ENCODE measurements at regions not wholly inside any gene's neighbourhood (a gene's known extent, or its start where the extent isn't known, plus 50 kb on each side); places are given as distances from the start of the nearest gene placed in this dataset.

DNA sequence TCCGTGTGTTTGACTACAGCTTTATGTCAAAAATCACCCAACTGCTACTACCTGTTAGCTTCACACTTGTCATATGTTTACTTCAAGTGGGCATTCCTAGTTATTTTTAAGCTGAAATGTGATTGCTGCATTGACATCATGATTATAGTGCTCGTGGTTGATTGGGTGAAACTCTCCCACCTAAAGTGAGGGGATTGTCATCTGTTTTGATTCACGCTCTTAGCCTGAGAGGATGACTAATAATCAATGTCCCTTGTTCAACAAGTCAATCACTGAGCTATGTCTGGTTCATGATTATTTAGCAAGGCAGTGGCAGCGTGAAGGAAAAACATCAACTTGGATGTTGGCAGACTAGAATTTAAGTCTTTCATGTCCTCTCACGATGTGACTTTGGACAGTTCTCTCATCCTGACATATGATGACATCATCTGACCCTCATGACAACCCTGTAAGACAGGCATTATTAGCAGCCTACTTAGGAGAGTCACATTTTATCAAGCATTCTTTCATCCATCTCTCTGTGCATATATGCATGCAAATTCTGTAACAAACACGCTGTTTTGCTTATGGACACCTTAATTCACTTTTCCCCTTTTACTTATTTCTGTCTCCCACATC is 352.6 kb upstream of the ZMIZ1 start:
- no peak for DNase-seq
- intact Hi-C loops (cut with DNase I) = no loop called here

DNA sequence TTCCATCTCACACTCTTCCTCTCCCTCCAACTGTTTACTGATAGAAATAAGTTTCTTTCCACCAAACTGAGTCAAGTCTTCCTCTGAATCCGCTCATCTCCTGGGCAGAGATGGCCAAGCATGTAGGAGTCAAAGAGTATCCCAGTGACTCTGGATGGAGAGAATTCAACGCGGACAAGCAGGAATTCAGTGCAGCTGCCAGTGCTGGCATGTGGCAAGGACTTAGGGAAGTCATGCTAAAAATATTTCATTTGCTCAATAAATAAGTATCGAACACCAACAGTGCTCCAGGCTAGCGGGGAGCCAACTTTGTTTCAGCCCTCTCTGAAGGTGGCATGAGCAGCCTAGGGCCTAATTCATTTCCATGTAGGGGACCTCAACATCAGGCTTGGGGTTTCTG is 351.6 kb upstream of the ZMIZ1 start:
- intact Hi-C loops (cut with DNase I) = no loop called here
- no peak for DNase-seq

DNA sequence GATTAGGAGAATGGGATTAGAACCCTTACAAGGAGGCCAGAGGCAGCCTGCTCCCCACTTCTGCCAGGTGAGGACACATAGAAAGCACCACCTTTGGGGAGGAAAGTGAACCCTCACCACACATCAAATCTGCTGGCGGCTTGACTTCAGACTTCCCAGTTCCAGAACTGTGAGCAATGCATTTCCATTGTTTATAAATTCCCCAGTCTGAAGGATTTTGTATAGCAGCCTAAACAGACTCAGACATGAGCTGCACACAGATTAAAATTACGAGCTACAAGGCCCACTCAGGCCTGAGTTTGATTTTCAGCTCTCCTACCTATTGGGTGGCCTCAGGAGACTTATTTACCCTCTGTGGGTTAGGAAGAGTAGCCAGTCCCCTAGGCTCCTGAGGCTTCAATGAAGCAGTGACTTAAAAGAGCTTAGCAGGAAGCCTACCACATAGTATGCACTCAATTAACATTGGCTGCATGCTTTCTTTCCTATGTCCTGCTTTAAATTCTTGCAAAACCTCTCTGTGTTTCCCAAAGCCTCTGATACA is 350.7 kb upstream of the ZMIZ1 start:
- intact Hi-C loops (cut with DNase I) = no loop called here
- no peak for DNase-seq

DNA sequence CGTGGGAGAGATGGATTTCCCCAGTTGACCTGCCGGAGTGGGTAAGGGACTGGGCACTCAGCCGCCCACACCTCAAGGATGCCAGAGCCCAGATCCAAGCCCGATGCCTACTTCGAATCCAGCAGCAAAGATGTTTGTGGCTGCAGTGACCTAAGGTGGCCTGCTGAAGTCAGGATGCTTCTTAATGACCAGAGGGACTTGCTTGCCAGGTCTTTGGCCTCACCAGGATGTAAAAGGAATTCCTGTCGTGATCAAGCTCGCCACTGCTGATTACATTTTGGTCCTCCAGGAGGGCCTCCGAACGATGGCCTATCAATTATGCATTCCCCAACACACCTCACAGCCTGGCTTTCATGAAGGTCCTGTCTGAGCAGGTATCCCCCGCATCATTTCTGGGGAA is 349.5 kb upstream of the ZMIZ1 start:
- no peak for DNase-seq

GRCh38 chr10:78720091-78720490 is 348.7 kb upstream of the ZMIZ1 start:
- intact Hi-C loops (cut with DNase I) = no loop called here
- peak in 1 of 10 donors; percentile 42 for DNase-seq

More for the DNA sequence above, 349.5 kb upstream of the ZMIZ1 start:
- intact Hi-C loops (cut with DNase I) = no loop called here

GRCh38 chr10:78721231-78721630 is 347.5 kb upstream of the ZMIZ1 start:
- intact Hi-C loops (cut with DNase I) = no loop called here

GRCh38 chr10:78724846-78725245 is 343.9 kb upstream of the ZMIZ1 start:
- DNase-seq = no peak
- intact Hi-C loops (cut with DNase I) = no loop called here

More at GRCh38 chr10:78721231-78721630, 347.5 kb upstream of the ZMIZ1 start:
- DNase-seq = no peak

- intact Hi-C loops (cut with DNase I) = no loop called here
- DNase-seq = no peak
Measured at GRCh38 chr10:78726171-78726570, 342.6 kb upstream of the ZMIZ1 start.

DNA sequence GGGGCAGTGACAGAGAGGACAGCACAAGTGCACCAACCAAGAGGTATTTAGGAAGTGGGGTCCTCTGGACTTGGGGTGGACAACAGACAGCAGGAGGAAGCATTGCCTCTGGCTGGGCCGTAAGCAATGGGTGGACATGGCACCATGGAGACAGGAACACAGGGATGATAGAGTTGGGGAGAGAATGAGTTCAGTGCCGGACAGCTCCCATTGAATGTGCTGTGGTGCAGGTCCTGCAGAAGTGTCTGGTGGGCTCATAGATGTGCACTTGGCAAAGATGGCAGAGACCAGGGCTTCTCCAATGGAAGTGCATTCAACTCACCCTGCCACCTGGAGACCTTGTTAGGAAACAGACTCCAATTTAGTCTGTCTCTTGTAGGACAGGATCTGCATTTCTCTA is 341.5 kb upstream of the ZMIZ1 start:
- intact Hi-C loops (cut with DNase I) = no loop called here
- no peak for DNase-seq

GRCh38 chr10:78727728-78728127 is 341.0 kb upstream of the ZMIZ1 start:
- intact Hi-C loops (cut with DNase I) = no loop called here
- no peak for DNase-seq

GRCh38 chr10:78728176-78728575 is 340.6 kb upstream of the ZMIZ1 start:
- DNase-seq = no peak
- intact Hi-C loops (cut with DNase I) = no loop called here

- no peak for DNase-seq
- intact Hi-C loops (cut with DNase I) = no loop called here
Measured at GRCh38 chr10:78729366-78729765, 339.4 kb upstream of the ZMIZ1 start.

DNA sequence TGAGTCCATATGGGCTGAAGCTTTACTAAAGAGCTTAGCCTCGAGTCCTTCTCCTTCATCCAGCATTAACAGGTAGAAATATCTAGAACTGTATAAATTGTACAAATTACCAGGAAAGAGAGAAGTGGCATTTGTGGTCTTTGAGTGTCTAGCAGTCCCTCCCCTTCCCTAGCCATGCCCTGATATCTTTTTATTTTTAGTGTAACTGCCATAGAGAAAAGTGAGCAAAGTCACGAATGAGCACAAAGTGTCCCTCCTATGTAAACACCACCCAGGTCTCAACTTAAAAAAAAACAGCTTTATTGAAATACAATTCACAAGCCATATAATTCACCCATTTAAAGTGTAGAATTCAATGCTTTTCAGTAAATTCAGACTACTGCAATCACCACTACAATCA is 339.0 kb upstream of the ZMIZ1 start:
- intact Hi-C loops (cut with DNase I) = no loop called here
- DNase-seq = no peak

DNA sequence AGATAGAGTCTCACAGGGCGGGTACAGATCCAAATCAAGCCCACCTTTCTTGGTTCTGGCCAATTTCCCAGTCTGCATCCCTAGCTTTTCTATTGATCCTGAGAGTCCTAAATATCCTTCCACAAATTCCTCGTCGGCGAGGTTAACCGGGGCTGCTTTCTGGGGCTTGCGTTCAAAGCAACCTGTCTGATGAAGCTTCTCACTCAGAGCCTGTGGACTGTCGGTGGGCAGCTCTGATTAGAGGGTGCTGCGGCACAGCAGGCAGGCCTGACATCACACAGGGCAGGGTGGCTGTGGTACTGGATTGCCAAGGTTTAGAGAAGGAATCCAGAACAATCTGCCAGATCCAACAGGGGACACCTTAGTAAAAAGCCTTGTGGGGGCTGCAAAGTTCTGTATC is 338.0 kb upstream of the ZMIZ1 start:
- intact Hi-C loops (cut with DNase I) = no loop called here
- DNase-seq = peak in 1 of 10 donors; percentile 52

DNA sequence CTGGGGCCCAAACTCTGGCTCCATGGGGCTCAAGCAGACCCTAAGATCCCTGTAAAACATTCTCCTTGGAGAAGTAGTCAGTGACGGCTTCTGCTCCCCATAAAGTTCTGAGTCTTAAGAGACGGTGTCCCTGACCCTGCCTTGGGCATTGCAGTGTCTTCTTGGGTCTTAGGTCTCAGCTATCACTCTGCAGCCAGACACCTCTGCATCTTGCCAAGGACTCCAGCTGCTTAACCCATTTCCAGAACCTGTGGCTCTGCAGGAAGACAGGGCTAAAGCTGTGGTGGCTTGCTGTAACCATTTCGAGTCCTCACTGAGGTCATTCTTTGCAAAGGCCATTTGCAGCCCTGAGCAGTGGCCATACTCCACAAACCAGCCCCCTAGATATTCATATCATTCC is 337.1 kb upstream of the ZMIZ1 start:
- intact Hi-C loops (cut with DNase I) = no loop called here
- no peak for DNase-seq

- peak in 1 of 10 donors; percentile 68 for DNase-seq
- intact Hi-C loops (cut with DNase I) = no loop called here
Measured at GRCh38 chr10:78732381-78732780, 336.4 kb upstream of the ZMIZ1 start.

GRCh38 chr10:78736926-78737630 is 331.7 kb upstream of the ZMIZ1 start:
- intact Hi-C loops (cut with DNase I) = no loop called here
- DNase-seq = peak in 1 of 10 donors; percentile 52

DNA sequence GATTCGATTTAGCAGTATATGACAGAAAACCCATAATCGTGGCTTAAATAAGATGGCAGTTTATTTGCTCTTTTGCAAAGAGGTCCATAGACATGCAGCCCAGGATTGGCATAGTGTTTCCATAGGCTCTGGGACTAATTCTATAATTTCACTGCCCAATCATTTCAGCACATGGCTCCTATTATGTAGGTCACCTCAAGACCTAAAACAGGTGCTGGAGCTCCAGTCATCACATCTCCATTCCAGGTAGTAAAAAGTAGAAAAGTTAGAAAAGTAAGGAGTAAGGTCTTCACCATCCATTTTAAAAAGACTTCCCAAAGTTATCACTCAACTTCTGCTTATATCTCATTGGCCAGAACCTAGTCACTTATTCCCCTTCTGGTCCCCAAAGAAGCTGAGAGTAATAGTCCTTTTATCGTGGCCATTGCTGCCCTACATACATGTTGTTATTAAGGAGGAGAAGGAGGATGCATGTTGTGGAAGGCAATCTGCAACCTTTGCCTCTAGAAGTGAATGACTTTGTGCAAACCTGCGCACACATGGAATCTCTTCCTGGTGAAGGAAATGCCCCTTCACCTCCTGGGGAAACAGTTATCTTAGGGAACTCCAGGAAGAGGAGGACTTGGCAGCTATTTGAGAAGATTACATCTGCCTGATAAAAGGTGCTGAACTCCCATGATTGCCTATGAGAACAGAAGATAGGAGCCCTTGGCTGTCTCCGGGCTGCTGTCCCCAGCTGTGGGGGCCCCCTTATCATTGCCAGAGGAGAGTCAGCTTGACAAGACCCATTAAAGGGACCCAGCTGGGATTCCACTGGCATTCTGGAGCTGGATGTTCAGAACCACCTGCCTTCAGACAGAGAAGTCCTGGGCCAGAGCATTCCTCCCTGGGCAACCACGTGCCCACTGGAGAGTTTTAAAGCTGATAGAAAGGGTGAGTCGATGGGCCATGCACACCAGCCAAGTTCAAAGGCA is 330.6 kb upstream of the ZMIZ1 start:
- intact Hi-C loops (cut with DNase I) = no loop called here
- DNase-seq = peak in 1 of 10 donors; percentile 62

DNA sequence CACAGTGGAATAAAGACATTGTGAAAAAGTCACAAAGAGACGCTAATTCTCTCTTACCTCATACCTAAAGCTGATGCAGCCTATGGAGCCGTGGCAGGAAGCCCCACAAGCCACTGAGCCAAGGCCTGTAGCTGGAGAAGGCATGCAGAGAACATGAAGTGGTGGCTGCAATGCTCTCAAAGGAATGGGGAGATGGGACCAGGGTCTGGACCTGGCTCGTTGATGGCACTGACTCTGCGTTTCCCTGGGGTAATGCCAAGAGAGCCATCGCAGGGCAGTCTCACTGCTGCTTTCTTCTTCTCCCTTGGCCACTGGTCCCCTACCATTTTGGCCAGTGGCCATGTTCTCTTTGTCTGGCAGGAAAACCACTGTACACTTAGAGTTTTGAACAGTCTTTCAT is 329.9 kb upstream of the ZMIZ1 start:
- peak in 1 of 10 donors; percentile 52 for DNase-seq
- intact Hi-C loops (cut with DNase I) = no loop called here

DNA sequence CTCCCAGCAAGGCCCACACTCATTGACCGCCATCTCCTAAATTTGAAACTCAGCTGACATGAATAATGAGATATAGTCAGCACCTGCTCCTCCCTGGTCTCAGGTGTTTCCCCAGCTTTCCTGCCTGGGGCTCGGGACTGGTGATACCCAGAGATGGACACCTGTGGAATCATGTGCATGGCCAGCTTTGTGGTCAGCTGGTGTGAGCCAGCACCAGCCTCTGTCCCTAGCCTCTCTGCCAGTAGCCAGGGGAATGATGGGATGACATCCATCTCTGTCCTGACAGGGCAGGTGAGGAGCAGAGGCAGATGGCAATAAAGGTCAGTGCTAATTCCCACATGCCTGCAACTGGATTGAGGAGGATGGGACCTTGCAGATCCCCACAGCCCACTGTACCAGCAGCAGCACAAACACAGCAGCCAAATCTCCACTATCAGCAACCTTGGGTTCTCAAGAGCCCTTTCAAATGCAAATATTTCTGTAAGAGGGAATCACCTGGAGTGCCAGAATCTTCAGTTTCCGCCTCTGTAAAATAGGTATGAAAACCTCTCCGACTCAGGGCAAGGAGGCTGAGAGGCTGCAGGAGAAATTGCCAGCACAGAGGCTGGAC is 329.2 kb upstream of the ZMIZ1 start:
- peak in 1 of 10 donors; percentile 49 for DNase-seq
- intact Hi-C loops (cut with DNase I) = no loop called here
